Neural progenitor cell (in vitro differentiated cells): ENCODE measurements at regions not wholly inside any gene's neighbourhood (a gene's known extent, or its start where the extent isn't known, plus 50 kb on each side); places are given as distances from the start of the nearest gene placed in this dataset.

ENCODE experiments used
- DNase-seq: peaks from one replicate; pipeline ENCODE4 v3.0.0-alpha.2; 2016; ENCODE audit warnings: low spot score
- H2AFZ ChIP-seq: fragments of 200-600 bp; sonication (generic); replicated peaks from 2 replicates; pipeline ENCODE4 v1.6.1; 2016; ENCODE audit warnings: antibody characterized with exemption
- H3F3A ChIP-seq: fragments of 200-600 bp; sonication (generic); 2 replicates; pipeline ENCODE4 v1.6.1; 2016; ENCODE audit warnings: antibody characterized with exemption, low read depth
- H3K27ac ChIP-seq: fragments of 200-600 bp; sonication (generic); 2 replicates; pipeline ENCODE4 v1.5.1; 2016; ENCODE audit warnings: mild to moderate bottlenecking
- H3K27me3 ChIP-seq: fragments of 200-600 bp; sonication (generic); 2 replicates; pipeline ENCODE4 v1.6.1; 2016; ENCODE audit warnings: mild to moderate bottlenecking, moderate library complexity
- H3K36me3 ChIP-seq: fragments of 200-600 bp; sonication (generic); 2 replicates; pipeline ENCODE4 v1.5.1; 2016
- H3K4me1 ChIP-seq: fragments of 200-600 bp; sonication (generic); 2 replicates; pipeline ENCODE4 v1.6.1; 2016; ENCODE audit warnings: mixed run types
- H3K4me2 ChIP-seq: fragments of 200-600 bp; sonication (generic); 2 replicates; pipeline ENCODE4 v1.6.1; 2016
- H3K4me3 ChIP-seq: fragments of 200-600 bp; sonication (generic); 2 replicates; pipeline ENCODE4 v1.5.1; 2016
- H3K79me2 ChIP-seq: fragments of 200-600 bp; sonication (generic); 2 replicates; pipeline ENCODE4 v1.6.1; 2016; ENCODE audit warnings: low read depth
- H3K9ac ChIP-seq: fragments of 200-600 bp; sonication (generic); 2 replicates; pipeline ENCODE4 v1.6.1; 2016
- H3K9me3 ChIP-seq: fragments of 200-600 bp; sonication (generic); 2 replicates; pipeline ENCODE4 v1.5.1; 2016; ENCODE audit warnings: low read depth
- H4K20me1 ChIP-seq: fragments of 200-600 bp; sonication (generic); 2 replicates; pipeline ENCODE4 v1.6.1; 2016; ENCODE audit warnings: low read depth
- H3K27ac Mint-ChIP-seq: 3 replicates; pipeline ENCODE4 v1.8.0; 2021; ENCODE audit warnings: mixed read lengths
- H3K27me3 Mint-ChIP-seq: 2 replicates; pipeline ENCODE4 v1.8.0; 2022; ENCODE audit warnings: low read depth, mild to moderate bottlenecking, inconsistent platforms, moderate library complexity, mixed read lengths; ENCODE audit not compliant: insufficient read depth
- H3K36me3 Mint-ChIP-seq: 3 replicates; pipeline ENCODE4 v1.8.0; 2021; ENCODE audit warnings: mixed read lengths
- H3K4me1 Mint-ChIP-seq: 3 replicates; pipeline ENCODE4 v1.8.0; 2021; ENCODE audit warnings: mixed read lengths
- H3K4me3 Mint-ChIP-seq: 3 replicates; pipeline ENCODE4 v1.8.0; 2021; ENCODE audit warnings: mild to moderate bottlenecking, moderate library complexity, mixed read lengths
- H3K9me3 Mint-ChIP-seq: 3 replicates; pipeline ENCODE4 v1.8.0; 2020; ENCODE audit warnings: mixed read lengths
- CTCF ChIP-seq: fragments of 200-600 bp; sonication (generic); IDR thresholded peaks from 2 replicates; pipeline ENCODE4 v1.5.1; 2017; ENCODE audit warnings: antibody characterized with exemption, mild to moderate bottlenecking
- EZH2 ChIP-seq: fragments of 200-600 bp; sonication (generic); IDR thresholded peaks from 2 replicates; pipeline ENCODE4 v1.6.1; 2017; ENCODE audit warnings: antibody characterized with exemption, mild to moderate bottlenecking, moderate library complexity
- EZH2phosphoT487 ChIP-seq: fragments of 200-600 bp; sonication (generic); IDR thresholded peaks from 2 replicates; pipeline ENCODE4 v1.6.1; 2017; ENCODE audit warnings: antibody characterized with exemption

- peaks cover 6% of the 10 kb centered on the region for H3K4me1 Mint-ChIP-seq
- H3K9me3 ChIP-seq, result no peaks in the 10 kb centered on the region
- H3K36me3 Mint-ChIP-seq, result peaks cover 13% of the 10 kb centered on the region
- H3K36me3 ChIP-seq, result no peaks in the 10 kb centered on the region
- no peaks in the 10 kb centered on the region for H3K4me1 ChIP-seq
- no peaks in the 10 kb centered on the region for H3K27me3 Mint-ChIP-seq
- TF ChIP-seq EZH2, result no peak
- TF ChIP-seq EZH2phosphoT487, result no peak
- TF ChIP-seq CTCF, result no peak
- H2AFZ ChIP-seq, result no peak overlapping the region
- no peak overlapping the region for H3K9ac ChIP-seq
- H3K27me3 ChIP-seq, result peaks cover 37% of the 10 kb centered on the region
- no peak overlapping the region for H3K4me2 ChIP-seq
- H3F3A ChIP-seq, result no peaks in the 10 kb centered on the region
- no peaks in the 10 kb centered on the region for H3K79me2 ChIP-seq
- H3K27ac ChIP-seq, result no peak overlapping the region
- no peak overlapping the region for H3K4me3 ChIP-seq
- no peak overlapping the region for H3K27ac Mint-ChIP-seq
- H4K20me1 ChIP-seq, result no peaks in the 10 kb centered on the region
- H3K9me3 Mint-ChIP-seq, result peaks cover 42% of the 10 kb centered on the region
- no peak for DNase-seq
- no peak overlapping the region for H3K4me3 Mint-ChIP-seq
Measured at GRCh38 chr5:142481410-142481809, 156.6 kb upstream of the SPRY4 start.

- Histone ChIP-seq H3K36me3 (no peaks in the 10 kb centered on the region), H3K4me2 (no peak overlapping the region)
- peaks cover 9% of the 10 kb centered on the region for H3K36me3 Mint-ChIP-seq
Measured at GRCh38 chr5:142479854-142480519, 155.2 kb upstream of the SPRY4 start.

GRCh38 chr5:142479150-142479549, 154.3 kb upstream of the SPRY4 start:
- no peak overlapping the region for H3K4me3 Mint-ChIP-seq
- peaks cover 27% of the 10 kb centered on the region for H3K9me3 Mint-ChIP-seq
- H2AFZ ChIP-seq, result no peak overlapping the region

More at GRCh38 chr5:142479854-142480519, 155.2 kb upstream of the SPRY4 start:
- Histone ChIP-seq H3K27me3 (peaks cover 23% of the 10 kb centered on the region), H4K20me1 (no peaks in the 10 kb centered on the region), H3K9ac (no peak overlapping the region), H3K27ac (no peak overlapping the region), H2AFZ (no peak overlapping the region), H3K4me1 (peaks cover 9% of the 10 kb centered on the region), H3K4me3 (no peak overlapping the region), H3K79me2 (no peaks in the 10 kb centered on the region), H3F3A (no peaks in the 10 kb centered on the region), H3K9me3 (no peaks in the 10 kb centered on the region)
- no peak overlapping the region for H3K27ac Mint-ChIP-seq
- DNase-seq, result no peak
- TF ChIP-seq CTCF (no peak), EZH2phosphoT487 (no peak), EZH2 (no peak)
- no peak overlapping the region for H3K4me3 Mint-ChIP-seq
- peaks cover 32% of the 10 kb centered on the region for H3K9me3 Mint-ChIP-seq
- peaks cover 2% of the 10 kb centered on the region for H3K27me3 Mint-ChIP-seq
- H3K4me1 Mint-ChIP-seq, result peaks cover 20% of the 10 kb centered on the region

More at GRCh38 chr5:142479150-142479549, 154.3 kb upstream of the SPRY4 start:
- Histone ChIP-seq H3K27me3 (peaks cover 17% of the 10 kb centered on the region), H3K9me3 (no peaks in the 10 kb centered on the region), H3F3A (no peaks in the 10 kb centered on the region), H3K27ac (no peak overlapping the region), H3K4me2 (no peak overlapping the region), H3K36me3 (no peaks in the 10 kb centered on the region), H3K4me1 (peaks cover 11% of the 10 kb centered on the region), H3K4me3 (no peak overlapping the region), H4K20me1 (no peaks in the 10 kb centered on the region), H3K79me2 (no peaks in the 10 kb centered on the region), H3K9ac (no peak overlapping the region)
- peaks cover 3% of the 10 kb centered on the region for H3K27me3 Mint-ChIP-seq
- TF ChIP-seq CTCF (no peak), EZH2phosphoT487 (no peak), EZH2 (no peak)
- peaks cover 29% of the 10 kb centered on the region for H3K4me1 Mint-ChIP-seq
- H3K27ac Mint-ChIP-seq, result no peak overlapping the region
- no peak for DNase-seq
- H3K36me3 Mint-ChIP-seq, result peaks cover 9% of the 10 kb centered on the region
